Stimulated activated effector memory CD8-positive, alpha-beta T cell treated with anti-CD3 and anti-CD28 coated beads, Interleukin-12 subunit alpha, Interleukin-12 subunit beta, amount 100 ng/mL, for 72 hours (primary cell): ENCODE measurements at regions not wholly inside any gene's neighbourhood (a gene's known extent, or its start where the extent isn't known, plus 50 kb on each side); places are given as distances from the start of the nearest gene placed in this dataset.

Experiments used
- ATAC-seq: fragments of 150-1000 bp; cut with Tn5 transposase; 2 replicates; pipeline ENCODE4 v1.10.0; 2021
- DNase-seq, 2 donors: peaks; one replicate each; pipeline ENCODE4 v3.0.0; 2021 to 2022; ENCODE audit warnings: low spot score in 2 of 2
- H3K27ac Mint-ChIP-seq: one replicate; pipeline ENCODE4 v1.8.0; 2022; ENCODE audit warnings: mild to moderate bottlenecking, mixed read lengths
- H3K36me3 Mint-ChIP-seq: one replicate; pipeline ENCODE4 v1.8.0; 2022; ENCODE audit warnings: mild to moderate bottlenecking, mixed read lengths
- H3K4me1 Mint-ChIP-seq: one replicate; pipeline ENCODE4 v1.8.0; 2022; ENCODE audit warnings: mixed read lengths
- H3K4me3 Mint-ChIP-seq: one replicate; pipeline ENCODE4 v1.8.0; 2022; ENCODE audit warnings: mild to moderate bottlenecking, mixed read lengths
- H3K9me3 Mint-ChIP-seq: one replicate; pipeline ENCODE4 v1.8.0; 2022; ENCODE audit warnings: mixed read lengths

GRCh38 chr18:47758000-47758399 is 172.5 kb downstream of the SMAD2 start:
- H3K4me1 Mint-ChIP-seq: peaks cover 12% of the 10 kb centered on the region
- no peak overlapping the region for H3K4me3 Mint-ChIP-seq
- DNase-seq (no peak), ATAC-seq (no peak)
- no peak overlapping the region for H3K27ac Mint-ChIP-seq
- peaks cover 5% of the 10 kb centered on the region for H3K36me3 Mint-ChIP-seq
- peaks cover 5% of the 10 kb centered on the region for H3K9me3 Mint-ChIP-seq

- DNase-seq: peak; percentile 36 to 82
- peak; percentile 56 for ATAC-seq
- Mint-ChIP-seq H3K4me3 (no peak overlapping the region), H3K27ac (no peak overlapping the region), H3K9me3 (peaks cover 5% of the 10 kb centered on the region), H3K36me3 (peaks cover 5% of the 10 kb centered on the region), H3K4me1 (peaks cover 12% of the 10 kb centered on the region)
Measured at GRCh38 chr18:47756364-47757016, 174.0 kb downstream of the SMAD2 start.

- Mint-ChIP-seq H3K27ac (no peak overlapping the region), H3K4me3 (no peak overlapping the region), H3K36me3 (peaks cover 5% of the 10 kb centered on the region), H3K4me1 (peaks cover 12% of the 10 kb centered on the region), H3K9me3 (peaks cover 5% of the 10 kb centered on the region)
- ATAC-seq (no peak), DNase-seq (peak in 1 of 2 donors; percentile 36)
Measured at GRCh38 chr18:47755102-47755456, 175.4 kb downstream of the SMAD2 start.

GRCh38 chr18:47754311-47755101 is 176.0 kb downstream of the SMAD2 start:
- H3K9me3 Mint-ChIP-seq: peaks cover 5% of the 10 kb centered on the region
- peak; percentile 54 to 81 for DNase-seq
- peaks cover 5% of the 10 kb centered on the region for H3K36me3 Mint-ChIP-seq
- no peak overlapping the region for H3K27ac Mint-ChIP-seq
- peak; percentile 54 for ATAC-seq
- H3K4me1 Mint-ChIP-seq: peaks cover 12% of the 10 kb centered on the region
- H3K4me3 Mint-ChIP-seq: no peak overlapping the region

GRCh38 chr18:47752796-47753645 is 177.4 kb downstream of the SMAD2 start:
- peak overlapping the region; percentile 10 for H3K27ac Mint-ChIP-seq
- H3K4me1 Mint-ChIP-seq: peaks cover 19% of the 10 kb centered on the region
- H3K4me3 Mint-ChIP-seq: no peak overlapping the region
- no peak for ATAC-seq
- no peak for DNase-seq
- H3K9me3 Mint-ChIP-seq: no peaks in the 10 kb centered on the region
- peaks cover 5% of the 10 kb centered on the region for H3K36me3 Mint-ChIP-seq

- Mint-ChIP-seq H3K9me3 (no peaks in the 10 kb centered on the region), H3K27ac (no peak overlapping the region), H3K4me3 (no peak overlapping the region), H3K4me1 (peaks cover 13% of the 10 kb centered on the region), H3K36me3 (peaks cover 3% of the 10 kb centered on the region)
- DNase-seq (peak in 1 of 2 donors; percentile 42), ATAC-seq (no peak)
Measured at GRCh38 chr18:47750889-47751423, 179.5 kb downstream of the SMAD2 start.

- Mint-ChIP-seq H3K4me3 (peak overlapping the region; percentile 32), H3K27ac (no peak overlapping the region), H3K36me3 (no peaks in the 10 kb centered on the region), H3K4me1 (peaks cover 11% of the 10 kb centered on the region), H3K9me3 (no peaks in the 10 kb centered on the region)
- no peak for DNase-seq
- ATAC-seq: no peak
Measured at GRCh38 chr18:47749600-47749973, 180.9 kb downstream of the SMAD2 start.

- DNase-seq (peak; percentile 89 to 96), ATAC-seq (peak; percentile 91)
- H3K4me1 Mint-ChIP-seq: peaks cover 7% of the 10 kb centered on the region
- H3K9me3 Mint-ChIP-seq: no peaks in the 10 kb centered on the region
- peak overlapping the region; percentile 32 for H3K4me3 Mint-ChIP-seq
- no peak overlapping the region for H3K27ac Mint-ChIP-seq
- no peaks in the 10 kb centered on the region for H3K36me3 Mint-ChIP-seq
Measured at GRCh38 chr18:47748847-47749599, 181.4 kb downstream of the SMAD2 start.

GRCh38 chr18:47748093-47748796 is 182.2 kb downstream of the SMAD2 start:
- Mint-ChIP-seq H3K4me3 (no peak overlapping the region), H3K27ac (no peak overlapping the region), H3K4me1 (peaks cover 7% of the 10 kb centered on the region), H3K9me3 (no peaks in the 10 kb centered on the region), H3K36me3 (no peaks in the 10 kb centered on the region)
- ATAC-seq (no peak), DNase-seq (peak in 1 of 2 donors; percentile 43)

GRCh38 chr18:47747260-47747795 is 183.1 kb downstream of the SMAD2 start:
- Mint-ChIP-seq H3K27ac (no peak overlapping the region), H3K4me1 (peaks cover 7% of the 10 kb centered on the region), H3K4me3 (no peak overlapping the region), H3K36me3 (no peaks in the 10 kb centered on the region), H3K9me3 (no peaks in the 10 kb centered on the region)
- peak in 1 of 2 donors; percentile 44 for DNase-seq
- no peak for ATAC-seq

- Mint-ChIP-seq H3K4me1 (peaks cover 7% of the 10 kb centered on the region), H3K9me3 (no peaks in the 10 kb centered on the region), H3K36me3 (no peaks in the 10 kb centered on the region), H3K27ac (no peak overlapping the region), H3K4me3 (no peak overlapping the region)
- ATAC-seq (no peak), DNase-seq (no peak)
Measured at GRCh38 chr18:47746615-47747014, 183.8 kb downstream of the SMAD2 start.

GRCh38 chr18:47745227-47745626 is 185.2 kb downstream of the SMAD2 start:
- no peak overlapping the region for H3K4me3 Mint-ChIP-seq
- H3K36me3 Mint-ChIP-seq: no peaks in the 10 kb centered on the region
- H3K27ac Mint-ChIP-seq: no peak overlapping the region
- ATAC-seq: no peak
- no peaks in the 10 kb centered on the region for H3K9me3 Mint-ChIP-seq
- peaks cover 7% of the 10 kb centered on the region for H3K4me1 Mint-ChIP-seq
- no peak for DNase-seq

GRCh38 chr18:47737956-47738355 is 192.5 kb downstream of the SMAD2 start:
- Mint-ChIP-seq H3K4me1 (no peaks in the 10 kb centered on the region), H3K27ac (no peak overlapping the region), H3K36me3 (no peaks in the 10 kb centered on the region), H3K4me3 (no peak overlapping the region), H3K9me3 (peaks cover 3% of the 10 kb centered on the region)
- ATAC-seq (no peak), DNase-seq (peak in 1 of 2 donors; percentile 42)
